ENCODE measurements at regions not wholly inside any gene's neighbourhood (a gene's known extent, or its start where the extent isn't known, plus 50 kb on each side); places are given as distances from the start of the nearest gene placed in this dataset.

DNA sequence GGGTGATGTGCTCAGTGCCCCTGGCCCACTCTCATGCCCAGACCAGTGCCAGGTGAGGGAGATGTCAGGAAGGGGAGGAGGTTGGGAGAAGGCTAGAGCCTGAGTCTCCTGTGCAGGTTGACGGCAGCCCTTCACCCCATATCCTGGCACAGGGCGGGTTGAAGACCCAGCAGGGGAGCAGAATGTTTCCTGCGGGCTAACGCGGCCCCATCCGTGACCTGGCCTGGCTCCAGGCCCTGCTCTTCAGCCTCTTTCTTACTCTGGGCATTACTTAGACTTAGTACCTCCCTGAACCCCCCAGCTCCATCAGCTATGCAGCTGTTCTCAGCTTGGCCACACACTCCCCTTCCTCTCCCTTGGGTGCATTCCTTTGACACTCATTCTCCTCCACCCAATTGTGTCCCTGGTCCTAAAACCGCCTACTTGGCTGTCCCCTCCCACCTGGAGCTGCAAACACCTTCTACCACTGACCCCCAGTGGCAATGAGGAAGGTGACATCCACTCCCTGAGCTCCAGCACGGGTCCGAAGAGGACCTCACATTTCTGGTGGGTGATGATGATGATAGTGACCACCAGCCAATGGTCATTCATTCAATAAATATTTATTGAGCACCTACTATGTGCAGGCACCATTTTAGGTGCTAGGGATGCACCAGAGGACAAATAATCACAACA is 179.0 kb downstream of the PTPRU start:
- Histone ChIP-seq H3K27me3 (peaks cover 12% of the 10 kb centered on the region), H3K36me3 (no peaks in the 10 kb centered on the region), H3K4me1 (ENCODE audit: control insufficient read depth in 1 of 2, insufficient read depth in 1 of 2, low read depth in 1 of 2, low read length in 1 of 2) (no peaks in the 10 kb centered on the region), H3K4me3 (ENCODE audit: low read depth in 1 of 2, low read length in 1 of 2) (no peak overlapping the region), H3K9me3 (no peaks in the 10 kb centered on the region), H3K27ac (no peak overlapping the region)
- TF ChIP-seq, protein P1, sequence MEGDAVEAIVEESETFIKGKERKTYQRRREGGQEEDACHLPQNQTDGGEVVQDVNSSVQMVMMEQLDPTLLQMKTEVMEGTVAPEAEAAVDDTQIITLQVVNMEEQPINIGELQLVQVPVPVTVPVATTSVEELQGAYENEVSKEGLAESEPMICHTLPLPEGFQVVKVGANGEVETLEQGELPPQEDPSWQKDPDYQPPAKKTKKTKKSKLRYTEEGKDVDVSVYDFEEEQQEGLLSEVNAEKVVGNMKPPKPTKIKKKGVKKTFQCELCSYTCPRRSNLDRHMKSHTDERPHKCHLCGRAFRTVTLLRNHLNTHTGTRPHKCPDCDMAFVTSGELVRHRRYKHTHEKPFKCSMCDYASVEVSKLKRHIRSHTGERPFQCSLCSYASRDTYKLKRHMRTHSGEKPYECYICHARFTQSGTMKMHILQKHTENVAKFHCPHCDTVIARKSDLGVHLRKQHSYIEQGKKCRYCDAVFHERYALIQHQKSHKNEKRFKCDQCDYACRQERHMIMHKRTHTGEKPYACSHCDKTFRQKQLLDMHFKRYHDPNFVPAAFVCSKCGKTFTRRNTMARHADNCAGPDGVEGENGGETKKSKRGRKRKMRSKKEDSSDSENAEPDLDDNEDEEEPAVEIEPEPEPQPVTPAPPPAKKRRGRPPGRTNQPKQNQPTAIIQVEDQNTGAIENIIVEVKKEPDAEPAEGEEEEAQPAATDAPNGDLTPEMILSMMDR (IDR thresholded peaks at IDR 0.05): no peak

DNA sequence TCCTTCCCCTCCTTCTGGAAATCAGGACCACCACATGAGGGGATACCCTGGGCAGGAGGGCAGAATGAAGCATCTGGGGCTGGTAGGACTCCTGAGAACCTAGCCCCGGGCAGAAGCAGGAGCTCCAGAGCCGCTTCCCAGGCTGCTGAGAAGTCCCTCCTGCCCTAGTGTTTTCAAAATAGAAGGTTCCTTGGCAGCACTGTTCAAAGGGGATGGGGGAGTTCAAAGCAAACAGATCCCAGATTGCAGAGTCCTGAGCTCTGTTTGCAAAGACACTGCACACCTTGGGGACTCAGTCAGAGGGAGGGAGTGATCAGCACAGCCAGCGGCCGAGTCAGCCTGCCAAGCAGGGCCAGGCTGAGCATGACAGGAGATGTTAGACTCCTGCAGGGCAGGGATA is 177.8 kb downstream of the PTPRU start:
- TF ChIP-seq, protein P1 (IDR thresholded peaks at IDR 0.05): no peak
- Histone ChIP-seq H3K27me3 (peaks cover 12% of the 10 kb centered on the region), H3K27ac (no peak overlapping the region), H3K4me3 (ENCODE audit: low read depth in 1 of 2, low read length in 1 of 2) (no peak overlapping the region), H3K9me3 (no peaks in the 10 kb centered on the region), H3K4me1 (ENCODE audit: control insufficient read depth in 1 of 2, insufficient read depth in 1 of 2, low read depth in 1 of 2, low read length in 1 of 2) (no peaks in the 10 kb centered on the region), H3K36me3 (no peaks in the 10 kb centered on the region)

DNA sequence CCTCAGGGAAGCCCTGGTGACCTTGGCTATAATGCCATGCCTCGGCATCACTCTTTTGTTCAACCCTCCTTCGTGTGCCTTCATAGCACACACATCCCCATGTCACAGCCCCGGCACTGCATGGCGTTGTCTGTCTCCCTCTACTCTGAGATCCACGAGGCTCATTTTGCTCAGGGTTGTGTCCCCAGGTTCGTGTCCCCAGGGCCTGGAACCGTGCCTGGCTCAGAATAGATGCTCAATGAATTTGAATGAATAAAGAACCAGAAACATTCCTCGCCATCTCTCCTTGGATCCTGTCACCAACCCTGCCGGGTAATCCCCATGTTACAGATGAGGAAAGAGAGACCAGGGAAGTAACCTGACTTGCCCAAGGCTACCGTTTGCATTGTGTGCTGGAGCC is 177.3 kb downstream of the PTPRU start:
- no peak overlapping the region for H3K27ac ChIP-seq
- TF ChIP-seq, protein P1 (IDR thresholded peaks at IDR 0.05): no peak
- no peak overlapping the region for H3K4me3 ChIP-seq (ENCODE audit: low read depth in 1 of 2, low read length in 1 of 2)
- peaks cover 12% of the 10 kb centered on the region for H3K27me3 ChIP-seq
- H3K9me3 ChIP-seq: no peaks in the 10 kb centered on the region
- H3K4me1 ChIP-seq (ENCODE audit: control insufficient read depth in 1 of 2, insufficient read depth in 1 of 2, low read depth in 1 of 2, low read length in 1 of 2): no peaks in the 10 kb centered on the region
- H3K36me3 ChIP-seq: no peaks in the 10 kb centered on the region

DNA sequence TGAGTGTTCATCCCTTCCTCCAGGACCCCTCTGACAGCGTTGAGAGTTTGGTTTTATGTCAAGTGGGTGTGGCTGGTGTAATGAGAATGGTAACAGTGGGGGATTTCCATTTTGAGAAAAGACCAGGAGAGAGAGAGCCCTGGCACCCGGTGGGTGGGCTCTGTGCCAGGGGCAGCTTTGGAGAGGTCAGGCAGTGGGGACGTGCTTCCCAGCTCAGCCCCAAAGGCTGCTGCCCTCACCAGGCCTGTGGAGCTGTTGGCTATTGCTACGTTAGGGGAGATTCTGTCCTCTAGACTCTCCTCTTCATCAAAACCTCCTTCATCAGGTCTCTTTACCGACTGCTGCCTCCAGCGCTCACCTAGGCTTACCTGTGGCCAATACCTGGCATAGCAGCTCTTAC is 176.3 kb downstream of the PTPRU start:
- H3K4me1 ChIP-seq (ENCODE audit: control insufficient read depth in 1 of 2, insufficient read depth in 1 of 2, low read depth in 1 of 2, low read length in 1 of 2): no peaks in the 10 kb centered on the region
- TF ChIP-seq, protein P1 (IDR thresholded peaks at IDR 0.05): no peak
- H3K9me3 ChIP-seq: no peaks in the 10 kb centered on the region
- no peak overlapping the region for H3K27ac ChIP-seq
- peaks cover 12% of the 10 kb centered on the region for H3K27me3 ChIP-seq
- H3K4me3 ChIP-seq (ENCODE audit: low read depth in 1 of 2, low read length in 1 of 2): no peak overlapping the region
- no peaks in the 10 kb centered on the region for H3K36me3 ChIP-seq

DNA sequence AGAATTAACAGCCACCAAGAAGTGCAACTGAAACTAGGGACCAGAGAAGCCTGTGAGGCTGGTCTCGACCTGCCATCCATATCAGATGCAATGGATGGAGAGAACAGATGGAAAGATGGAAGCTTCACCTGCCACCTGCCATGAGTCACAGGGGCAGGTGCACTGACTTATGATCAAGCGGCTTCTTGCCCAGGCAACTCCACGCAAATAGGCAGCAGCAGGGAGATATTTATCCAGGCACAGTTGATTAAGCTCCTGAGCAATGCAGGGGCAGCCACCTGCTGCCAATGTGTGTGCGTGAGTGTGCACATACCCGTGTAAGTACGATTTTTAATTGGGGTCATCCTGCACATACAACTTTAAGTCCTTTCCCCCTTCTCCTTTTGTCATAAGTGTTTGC is 174.2 kb downstream of the PTPRU start:
- Histone ChIP-seq H3K36me3 (no peaks in the 10 kb centered on the region), H3K27me3 (peaks cover 6% of the 10 kb centered on the region), H3K4me1 (ENCODE audit: control insufficient read depth in 1 of 2, insufficient read depth in 1 of 2, low read depth in 1 of 2, low read length in 1 of 2) (no peaks in the 10 kb centered on the region), H3K9me3 (no peaks in the 10 kb centered on the region), H3K27ac (no peak overlapping the region), H3K4me3 (ENCODE audit: low read depth in 1 of 2, low read length in 1 of 2) (no peak overlapping the region)
- TF ChIP-seq, protein P1 (IDR thresholded peaks at IDR 0.05): no peak
